HS-5 (cell line): ENCODE measurements at regions not wholly inside any gene's neighbourhood (a gene's known extent, or its start where the extent isn't known, plus 50 kb on each side); places are given as distances from the start of the nearest gene placed in this dataset.

Source experiments
- DNase-seq: peaks from one replicate; pipeline ENCODE4 v3.0.0-alpha.2; 2012; ENCODE audit warnings: low read depth

DNA sequence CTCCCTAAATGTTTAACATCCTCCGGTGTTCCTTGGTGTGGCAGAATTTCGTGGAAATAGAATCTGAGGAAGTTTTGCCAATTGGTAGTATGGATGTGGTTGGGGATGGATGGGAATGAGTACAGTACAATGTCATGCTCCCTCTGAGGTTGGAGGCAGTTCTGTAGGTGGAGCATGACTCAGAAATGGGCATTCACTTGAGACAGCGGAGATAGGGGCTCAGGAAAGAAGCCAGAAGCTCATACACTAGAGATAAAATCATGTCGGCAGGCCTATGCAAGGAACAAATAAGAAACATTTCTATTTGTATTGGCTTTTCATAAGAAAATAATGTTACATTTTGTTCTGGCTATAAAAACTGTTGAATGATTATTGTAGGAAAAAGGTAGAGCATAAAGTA, 196.0 kb downstream of the URB2 start:
- DNase-seq: no peak

GRCh38 chr1:229825042-229825441, 199.0 kb downstream of the URB2 start:
- DNase-seq: no peak

DNA sequence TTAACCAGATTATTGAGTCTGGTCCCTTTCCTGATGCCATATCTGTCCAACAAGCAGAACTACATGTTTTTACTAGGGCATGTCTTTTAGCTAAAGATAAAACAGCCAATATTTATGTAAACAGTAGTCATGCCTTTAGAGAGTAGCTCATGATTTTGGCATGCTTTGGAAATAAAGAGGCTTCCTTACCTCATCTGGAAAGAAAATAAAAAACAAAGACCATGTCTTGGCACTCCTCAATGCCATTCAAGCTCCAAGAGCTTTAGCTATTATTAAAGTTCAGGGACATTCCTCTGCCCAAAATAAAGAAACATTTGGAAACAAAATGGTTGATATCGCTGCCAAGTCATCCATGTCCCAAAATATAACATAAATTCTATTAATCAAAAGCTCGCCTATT, 202.4 kb downstream of the URB2 start:
- no peak for DNase-seq

DNA sequence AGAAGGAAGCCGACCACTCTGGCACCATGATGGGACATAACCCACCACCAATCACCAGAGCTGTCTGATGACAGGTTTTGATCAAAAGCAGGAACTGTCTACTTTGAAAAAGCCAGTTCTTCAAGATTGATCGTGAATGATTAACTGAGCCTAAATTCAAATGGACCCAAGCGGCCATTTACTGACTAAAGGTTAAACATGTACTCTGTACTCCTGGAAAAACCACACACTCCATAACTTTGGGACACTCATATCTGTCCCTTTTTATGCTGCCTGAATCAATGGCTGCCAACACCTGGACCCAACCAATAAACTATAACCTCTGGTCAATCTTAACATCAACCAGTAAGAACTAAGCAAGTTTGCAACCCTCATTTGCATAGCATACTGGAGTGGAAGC, 206.6 kb downstream of the URB2 start:
- no peak for DNase-seq

- no peak for DNase-seq
Measured at GRCh38 chr1:229834230-229834629, 208.2 kb downstream of the URB2 start.

DNA sequence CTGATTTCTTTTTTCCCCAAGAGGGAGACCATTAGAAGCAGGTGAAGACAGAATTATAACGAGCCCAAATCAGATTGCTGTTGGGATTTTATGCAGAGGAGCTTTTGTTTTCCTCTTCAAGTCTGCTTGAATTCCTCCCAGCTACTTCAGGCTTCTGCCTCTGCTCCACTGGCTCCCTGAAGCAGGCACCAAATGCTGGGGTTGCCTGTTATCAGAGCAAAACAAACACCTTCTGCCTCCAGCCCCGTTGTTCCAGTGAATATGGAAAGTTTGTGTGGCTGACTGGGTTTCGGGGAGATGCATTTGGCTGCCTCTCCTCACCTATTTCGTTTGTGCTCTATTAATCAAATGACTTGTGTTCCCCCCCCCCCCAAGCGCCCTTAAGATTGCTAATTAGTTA, 209.2 kb downstream of the URB2 start:
- no peak for DNase-seq

- no peak for DNase-seq
Measured at GRCh38 chr1:229836324-229836723, 210.3 kb downstream of the URB2 start.

DNA sequence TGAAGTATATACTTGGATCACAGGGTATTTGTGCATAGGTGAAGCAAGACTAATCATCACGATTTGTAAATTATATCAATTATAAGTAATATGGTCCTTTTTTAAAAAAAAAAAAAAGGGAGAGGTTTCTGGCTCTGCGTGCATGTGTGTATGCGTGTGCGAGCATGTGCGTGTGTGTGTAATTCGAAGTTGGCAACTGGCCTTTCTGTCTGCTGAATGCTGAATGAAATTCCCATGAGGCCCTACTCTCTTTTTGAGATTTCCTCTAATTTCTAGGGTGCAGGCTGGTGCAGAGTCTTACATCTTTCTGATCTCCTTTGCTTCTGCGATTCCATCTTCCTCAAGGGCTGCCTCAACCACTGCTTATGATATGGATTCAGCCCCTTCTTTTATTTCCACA, 212.2 kb downstream of the URB2 start:
- no peak for DNase-seq

- DNase-seq: no peak
Measured at GRCh38 chr1:229839800-229840199, 213.8 kb downstream of the URB2 start.

DNA sequence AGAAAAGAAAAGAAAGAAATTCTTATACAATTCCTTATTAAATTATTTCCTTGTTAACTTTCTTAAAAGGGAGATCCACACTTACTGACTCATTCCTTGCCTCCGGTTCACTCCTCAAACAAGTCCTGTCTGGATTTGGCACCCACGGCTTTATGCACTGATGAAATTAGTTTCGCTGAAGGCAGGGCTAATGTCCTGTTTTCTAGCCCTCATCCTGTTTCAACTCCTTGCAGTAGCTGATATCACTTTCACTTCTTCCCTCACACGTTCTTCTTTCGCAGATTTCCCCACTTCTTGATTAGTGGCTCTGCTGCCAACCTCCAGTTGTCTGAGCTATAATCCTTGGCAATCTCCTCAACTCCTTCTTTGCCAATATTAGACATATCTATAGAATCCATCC, 215.2 kb downstream of the URB2 start:
- no peak for DNase-seq

DNA sequence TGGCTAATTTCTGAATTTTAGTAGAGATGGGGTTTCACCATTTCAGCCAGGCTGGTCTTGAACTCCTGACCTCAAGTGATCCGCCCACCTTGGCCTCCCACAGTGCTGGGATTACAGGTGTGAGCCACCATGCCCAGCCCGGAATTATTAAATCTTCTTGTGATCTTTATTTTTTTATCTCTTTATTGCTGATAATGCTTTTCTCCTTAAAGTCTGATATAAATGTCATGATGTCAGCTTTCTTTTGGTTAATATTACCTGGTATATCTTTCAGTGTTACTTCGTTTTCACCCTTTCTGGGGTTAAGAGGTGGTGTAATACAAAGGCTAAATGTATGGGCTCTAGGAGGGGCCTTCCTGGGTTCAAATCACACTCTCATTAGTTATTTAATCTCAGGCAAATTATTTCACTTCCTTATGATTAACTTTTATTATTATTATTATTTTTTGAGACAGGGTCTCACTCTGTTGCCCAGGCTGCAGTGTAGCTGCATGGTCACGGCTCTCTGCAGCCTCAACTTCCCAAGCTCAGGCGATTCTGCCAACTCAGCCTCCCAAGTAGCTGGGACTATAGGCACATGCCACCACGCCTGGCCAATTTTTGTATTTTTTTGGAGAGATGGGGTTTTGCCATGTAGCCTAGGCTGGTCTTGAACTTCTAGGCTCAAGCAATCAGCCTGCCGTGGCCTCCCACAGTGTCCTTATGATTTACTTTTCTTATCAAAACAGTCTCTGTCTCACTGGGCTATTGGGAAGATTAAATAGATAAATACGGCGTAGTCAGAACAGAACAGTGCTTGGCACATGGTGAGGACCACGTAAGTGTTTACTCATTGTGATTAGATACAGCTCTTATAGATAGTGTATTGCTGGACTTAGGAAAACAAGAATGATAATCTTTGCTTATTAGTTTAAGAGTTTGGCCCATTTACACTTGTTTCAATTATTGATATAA, 216.5 kb downstream of the URB2 start:
- no peak for DNase-seq

DNA sequence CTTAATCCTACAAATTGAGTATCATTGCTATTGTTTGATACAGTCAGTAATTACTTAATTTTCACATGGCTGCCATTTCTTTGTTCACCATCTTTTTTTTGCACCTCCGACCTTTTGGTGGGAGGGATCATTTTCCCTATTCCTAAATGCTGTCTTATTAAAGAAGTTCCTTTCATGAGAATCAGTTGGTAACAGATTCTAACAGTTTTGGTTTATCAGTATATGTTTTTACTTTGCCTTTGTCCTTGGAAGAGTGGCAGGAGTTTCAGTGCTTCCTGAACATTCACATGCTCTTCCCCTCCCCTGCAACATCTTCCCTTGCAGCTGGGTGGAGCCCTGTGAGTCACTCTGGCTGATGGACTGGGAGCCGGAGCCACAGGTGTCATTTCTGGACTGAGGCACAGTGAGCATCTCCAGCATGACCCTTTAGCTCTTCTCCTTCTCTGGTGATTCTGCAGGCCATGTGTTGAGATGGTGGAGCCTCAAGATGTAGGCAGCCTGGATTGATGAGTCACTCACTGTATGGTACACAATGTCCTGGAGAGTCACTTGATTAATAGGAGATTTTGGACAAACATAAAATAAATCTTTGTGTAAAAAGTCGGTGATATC, 217.7 kb downstream of the URB2 start:
- DNase-seq: no peak

DNA sequence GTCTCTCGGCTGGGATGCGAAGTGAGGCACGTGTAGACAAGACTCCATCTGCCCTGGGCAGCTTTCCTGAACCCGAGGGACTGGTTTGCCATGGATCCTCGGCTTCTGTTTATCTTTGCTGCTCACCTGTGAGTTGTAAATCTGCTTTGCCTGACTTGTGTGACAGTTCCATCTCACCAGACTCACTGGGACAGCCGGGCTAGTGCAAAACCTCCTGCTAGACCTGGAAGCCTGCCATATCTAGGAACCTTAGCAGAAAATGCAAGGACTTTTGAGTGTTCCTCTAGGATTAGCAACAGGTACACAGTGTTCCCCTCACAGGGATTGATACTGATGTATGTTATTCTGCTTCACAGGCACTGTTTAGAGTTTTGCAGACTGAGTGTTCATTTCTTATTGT, 218.6 kb downstream of the URB2 start:
- DNase-seq: no peak

- DNase-seq: no peak
Measured at GRCh38 chr1:229845410-229846138, 219.5 kb downstream of the URB2 start.

GRCh38 chr1:229846351-229846750, 220.3 kb downstream of the URB2 start:
- DNase-seq: no peak

DNA sequence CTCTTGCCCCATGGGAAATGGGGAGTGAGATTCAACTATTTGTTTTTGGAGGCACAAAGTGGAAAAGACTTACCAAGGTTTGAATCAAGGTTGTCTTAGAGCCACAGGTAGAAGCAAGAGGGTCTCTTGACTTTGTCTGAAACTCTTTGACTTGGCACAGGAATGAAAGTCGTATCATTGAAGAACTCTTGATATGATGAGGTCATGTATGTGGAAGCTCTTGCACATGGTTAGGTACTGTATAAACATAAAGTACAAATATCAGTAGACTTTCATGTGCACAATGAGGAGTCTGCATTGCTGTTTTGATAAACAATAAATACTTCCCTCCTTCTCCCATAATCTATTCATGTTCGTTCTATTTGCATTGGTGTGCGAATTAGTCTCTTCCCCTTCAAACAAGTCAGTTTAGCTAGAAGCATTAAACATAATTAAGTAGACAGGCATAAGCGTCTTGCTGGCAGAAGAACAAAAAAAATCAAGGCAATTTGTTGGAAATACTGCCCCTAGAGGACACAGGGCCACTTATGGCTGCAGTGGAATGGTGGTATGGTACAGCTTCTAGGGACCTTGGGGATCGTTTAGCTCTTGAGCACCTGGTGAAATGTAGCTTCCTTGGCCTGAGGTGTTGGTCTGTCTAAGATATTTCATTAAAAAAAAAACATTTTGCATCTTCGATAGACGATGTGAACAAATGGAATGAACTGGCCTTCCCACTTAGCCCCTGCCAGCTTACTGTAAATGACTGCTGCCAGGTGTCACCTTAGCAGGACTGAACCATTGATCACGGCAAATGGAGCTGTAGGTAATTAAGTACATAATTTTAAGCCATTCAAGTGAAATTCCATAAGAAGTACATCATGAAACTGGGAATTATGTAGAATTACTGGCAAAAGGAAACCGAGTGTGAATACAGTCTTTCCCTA, 218.0 kb upstream of the GALNT2 start:
- no peak for DNase-seq

DNA sequence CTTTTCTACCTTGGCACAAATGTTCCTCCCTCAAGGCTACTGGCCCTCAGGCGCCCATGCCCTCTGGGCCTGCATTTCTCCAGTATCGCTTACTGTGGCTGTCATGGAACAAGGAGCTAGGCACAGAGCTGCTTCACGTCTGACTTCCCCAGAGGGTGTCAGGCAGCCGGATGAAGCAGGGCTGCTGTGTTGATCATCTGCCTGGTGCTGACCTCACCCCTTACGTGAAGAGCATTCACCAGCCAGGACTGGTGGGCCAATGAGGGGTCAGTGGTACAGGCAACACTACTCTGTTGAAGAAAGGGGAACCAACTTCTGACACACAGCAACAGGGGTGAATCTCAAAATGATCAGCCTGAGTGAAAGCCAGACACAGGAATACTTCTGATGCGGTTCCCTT, 215.5 kb upstream of the GALNT2 start:
- DNase-seq: no peak

DNA sequence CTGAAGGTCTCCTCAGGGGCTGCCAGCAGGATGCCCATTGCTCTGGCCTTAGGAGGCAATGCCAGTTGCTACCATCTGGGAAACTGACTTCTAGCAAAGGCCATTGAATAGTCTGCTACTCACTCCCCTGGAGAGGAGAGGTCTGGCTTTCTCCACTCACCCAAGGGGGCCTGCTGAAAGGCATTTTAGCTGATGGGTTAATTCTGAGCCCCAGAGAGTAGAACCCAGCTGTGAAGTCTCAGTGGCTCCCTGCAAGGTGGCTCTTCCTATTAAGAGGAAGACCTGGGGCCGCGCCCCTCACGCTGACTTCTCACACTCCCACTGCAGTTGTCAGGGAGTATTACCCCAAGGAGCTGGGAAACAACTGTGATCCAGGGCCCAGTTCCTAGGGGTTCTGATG, 213.3 kb upstream of the GALNT2 start:
- DNase-seq: no peak

- no peak for DNase-seq
Measured at GRCh38 chr1:229854620-229855019, 212.4 kb upstream of the GALNT2 start.

- DNase-seq: no peak
Measured at GRCh38 chr1:229856009-229856650, 210.9 kb upstream of the GALNT2 start.

- no peak for DNase-seq
Measured at GRCh38 chr1:229857585-229857984, 209.5 kb upstream of the GALNT2 start.
